T-helper 17 cell (primary cell): ENCODE measurements at regions not wholly inside any gene's neighbourhood (a gene's known extent, or its start where the extent isn't known, plus 50 kb on each side); places are given as distances from the start of the nearest gene placed in this dataset.

Experiments
- ATAC-seq: fragments of 150-1000 bp; cut with Tn5 transposase; 2 replicates; pipeline ENCODE4 v1.10.0; 2021; ENCODE audit warnings: mild to moderate bottlenecking, moderate library complexity
- DNase-seq, 3 donors: peaks; one replicate each; pipeline versions ENCODE4 v3.0.0 to v3.0.0-alpha.2; 2020 to 2021
- H3K9me3 ChIP-seq: one replicate; pipeline ENCODE4 v1.7.0; 2013; ENCODE audit warnings: low read length, mild to moderate bottlenecking; ENCODE audit not compliant: control insufficient read depth, poor library complexity, severe bottlenecking
- H3K27ac Mint-ChIP-seq: one replicate; pipeline ENCODE4 v1.8.0; 2022; ENCODE audit warnings: mild to moderate bottlenecking, moderate library complexity, mixed read lengths
- H3K27me3 Mint-ChIP-seq: one replicate; pipeline ENCODE4 v1.8.0; 2022; ENCODE audit warnings: mixed read lengths
- H3K36me3 Mint-ChIP-seq: one replicate; pipeline ENCODE4 v1.8.0; 2022; ENCODE audit warnings: low read depth, mixed read lengths
- H3K4me1 Mint-ChIP-seq: one replicate; pipeline ENCODE4 v1.8.0; 2022; ENCODE audit warnings: mild to moderate bottlenecking, mixed read lengths
- H3K4me3 Mint-ChIP-seq: one replicate; pipeline ENCODE4 v1.8.0; 2022; ENCODE audit warnings: mild to moderate bottlenecking, moderate library complexity, mixed read lengths

DNA sequence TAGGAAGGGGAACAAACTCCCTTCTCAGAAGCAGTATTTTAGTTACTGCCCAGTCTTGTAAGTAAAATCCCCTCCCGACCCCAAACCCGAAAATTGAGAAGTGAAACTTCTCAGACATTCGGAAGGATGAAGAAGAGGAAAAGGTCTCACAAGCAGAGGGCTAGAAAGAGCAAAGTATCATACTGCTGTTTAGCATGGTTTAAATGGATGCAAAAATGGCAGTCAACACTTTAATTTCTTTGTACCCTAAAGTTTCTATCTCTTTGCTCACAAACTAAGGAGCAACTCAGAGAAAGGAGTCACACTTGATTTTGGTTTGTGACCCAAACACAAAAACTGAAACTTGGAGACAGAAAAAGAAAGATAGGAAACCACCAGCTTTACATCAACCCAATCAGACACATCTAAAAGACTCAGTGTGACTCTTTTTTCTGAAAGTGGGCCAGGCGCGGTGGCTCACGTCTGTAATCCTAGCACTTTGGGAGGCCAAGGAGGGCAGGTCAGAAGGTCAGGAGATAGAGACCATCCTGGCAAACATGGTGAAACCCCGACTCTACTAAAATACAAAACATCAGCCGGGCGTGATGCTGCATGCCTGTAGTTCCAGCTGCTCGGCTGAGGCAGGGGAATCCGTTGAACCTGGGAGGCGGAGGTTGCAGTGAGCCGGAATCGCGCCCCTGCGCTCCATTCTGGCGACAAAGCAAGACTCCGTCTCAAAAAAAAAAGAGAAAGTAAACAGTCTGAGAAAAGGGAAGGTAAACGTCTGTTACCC is 63.2 kb upstream of the ATP11B start:
- Mint-ChIP-seq H3K27me3 (peaks cover 50% of the 10 kb centered on the region), H3K27ac (no peak overlapping the region), H3K4me3 (no peak overlapping the region), H3K36me3 (peaks cover 2% of the 10 kb centered on the region), H3K4me1 (peaks cover 3% of the 10 kb centered on the region)
- no peaks in the 10 kb centered on the region for H3K9me3 ChIP-seq
- no peak for DNase-seq
- no peak for ATAC-seq

GRCh38 chr3:182730675-182731042 is 62.6 kb upstream of the ATP11B start:
- H3K36me3 Mint-ChIP-seq: peaks cover 2% of the 10 kb centered on the region
- peaks cover 3% of the 10 kb centered on the region for H3K4me1 Mint-ChIP-seq

GRCh38 chr3:182731764-182732163 is 61.5 kb upstream of the ATP11B start:
- no peak for ATAC-seq
- H3K36me3 Mint-ChIP-seq: peaks cover 2% of the 10 kb centered on the region
- DNase-seq: no peak
- no peaks in the 10 kb centered on the region for H3K9me3 ChIP-seq
- peaks cover 3% of the 10 kb centered on the region for H3K4me1 Mint-ChIP-seq
- H3K27ac Mint-ChIP-seq: no peak overlapping the region
- no peak overlapping the region for H3K4me3 Mint-ChIP-seq
- peaks cover 43% of the 10 kb centered on the region for H3K27me3 Mint-ChIP-seq

More at GRCh38 chr3:182730675-182731042, 62.6 kb upstream of the ATP11B start:
- ATAC-seq: no peak
- DNase-seq: no peak
- Mint-ChIP-seq H3K4me3 (no peak overlapping the region), H3K27me3 (peaks cover 48% of the 10 kb centered on the region), H3K27ac (no peak overlapping the region)
- H3K9me3 ChIP-seq: no peaks in the 10 kb centered on the region

DNA sequence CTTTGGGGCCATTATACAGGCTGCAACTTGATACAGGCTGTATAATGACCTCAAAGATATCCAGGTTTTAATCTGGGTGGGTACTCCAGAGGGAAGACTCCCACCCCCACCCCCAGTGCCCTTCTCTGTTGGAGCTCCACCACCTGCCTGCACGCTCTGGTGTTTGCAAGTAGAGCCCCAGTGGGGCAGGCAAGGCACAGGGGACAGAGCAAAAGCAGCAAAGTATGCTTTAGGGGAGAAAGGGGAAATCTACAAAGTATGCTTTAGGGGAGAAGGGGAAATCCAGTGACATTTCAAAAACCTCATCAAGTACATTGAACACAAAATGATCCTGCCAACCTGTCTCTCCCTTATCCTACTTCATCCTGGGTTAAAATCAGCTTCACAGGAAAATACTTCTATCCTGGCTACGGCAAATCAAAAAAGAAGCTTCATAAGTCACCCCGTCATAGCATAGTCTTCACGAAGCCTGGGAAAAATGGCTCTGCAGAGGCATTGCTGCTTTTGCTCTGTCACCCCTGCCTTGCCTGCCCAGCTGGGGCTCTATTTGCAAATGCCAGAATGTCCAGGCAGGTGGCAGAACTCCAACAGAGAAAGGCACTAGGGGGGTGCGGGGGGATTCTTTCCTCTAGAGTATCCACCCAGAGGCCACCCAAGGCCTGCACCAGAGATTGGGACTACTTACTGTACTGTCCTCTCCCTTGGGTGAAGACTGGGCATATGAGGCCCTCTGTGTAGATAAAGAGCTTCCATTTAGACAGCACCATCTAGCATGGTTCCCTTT is 60.9 kb upstream of the ATP11B start:
- no peak for ATAC-seq
- Mint-ChIP-seq H3K36me3 (peaks cover 2% of the 10 kb centered on the region), H3K4me1 (peaks cover 3% of the 10 kb centered on the region), H3K27me3 (peaks cover 43% of the 10 kb centered on the region), H3K27ac (no peak overlapping the region), H3K4me3 (no peak overlapping the region)
- DNase-seq: no peak
- H3K9me3 ChIP-seq: no peaks in the 10 kb centered on the region

GRCh38 chr3:182735672-182736071 is 57.6 kb upstream of the ATP11B start:
- H3K4me3 Mint-ChIP-seq: no peak overlapping the region

GRCh38 chr3:182737825-182738224 is 55.5 kb upstream of the ATP11B start:
- Mint-ChIP-seq H3K4me1 (no peaks in the 10 kb centered on the region), H3K36me3 (peaks cover 8% of the 10 kb centered on the region), H3K4me3 (no peak overlapping the region), H3K27me3 (peaks cover 52% of the 10 kb centered on the region), H3K27ac (no peak overlapping the region)
- H3K9me3 ChIP-seq: no peaks in the 10 kb centered on the region
- ATAC-seq (no peak), DNase-seq (no peak)

More at GRCh38 chr3:182735672-182736071, 57.6 kb upstream of the ATP11B start:
- H3K9me3 ChIP-seq: no peaks in the 10 kb centered on the region
- no peak for DNase-seq
- Mint-ChIP-seq H3K4me1 (peaks cover 1% of the 10 kb centered on the region), H3K27me3 (peaks cover 44% of the 10 kb centered on the region), H3K36me3 (peaks cover 5% of the 10 kb centered on the region), H3K27ac (no peak overlapping the region)
- no peak for ATAC-seq

GRCh38 chr3:182738583-182739411 is 54.5 kb upstream of the ATP11B start:
- DNase-seq (no peak), ATAC-seq (no peak)
- no peaks in the 10 kb centered on the region for H3K9me3 ChIP-seq
- Mint-ChIP-seq H3K4me3 (no peak overlapping the region), H3K36me3 (peaks cover 8% of the 10 kb centered on the region), H3K27ac (no peak overlapping the region), H3K27me3 (peaks cover 51% of the 10 kb centered on the region), H3K4me1 (peaks cover 3% of the 10 kb centered on the region)

- ATAC-seq (no peak), DNase-seq (no peak)
- peaks cover 43% of the 10 kb centered on the region for H3K27me3 Mint-ChIP-seq
- H3K27ac Mint-ChIP-seq: no peak overlapping the region
- H3K4me1 Mint-ChIP-seq: peaks cover 3% of the 10 kb centered on the region
- H3K36me3 Mint-ChIP-seq: peaks cover 6% of the 10 kb centered on the region
- no peaks in the 10 kb centered on the region for H3K9me3 ChIP-seq
- no peak overlapping the region for H3K4me3 Mint-ChIP-seq
These were observed 53.7 kb upstream of the ATP11B start for GRCh38 chr3:182739619-182740018.

GRCh38 chr3:182740710-182741109 is 52.6 kb upstream of the ATP11B start:
- no peak overlapping the region for H3K27ac Mint-ChIP-seq
- peaks cover 38% of the 10 kb centered on the region for H3K27me3 Mint-ChIP-seq
- ATAC-seq (no peak), DNase-seq (no peak)
- no peaks in the 10 kb centered on the region for H3K9me3 ChIP-seq
- peaks cover 6% of the 10 kb centered on the region for H3K36me3 Mint-ChIP-seq
- H3K4me1 Mint-ChIP-seq: peaks cover 3% of the 10 kb centered on the region
- H3K4me3 Mint-ChIP-seq: no peak overlapping the region

DNA sequence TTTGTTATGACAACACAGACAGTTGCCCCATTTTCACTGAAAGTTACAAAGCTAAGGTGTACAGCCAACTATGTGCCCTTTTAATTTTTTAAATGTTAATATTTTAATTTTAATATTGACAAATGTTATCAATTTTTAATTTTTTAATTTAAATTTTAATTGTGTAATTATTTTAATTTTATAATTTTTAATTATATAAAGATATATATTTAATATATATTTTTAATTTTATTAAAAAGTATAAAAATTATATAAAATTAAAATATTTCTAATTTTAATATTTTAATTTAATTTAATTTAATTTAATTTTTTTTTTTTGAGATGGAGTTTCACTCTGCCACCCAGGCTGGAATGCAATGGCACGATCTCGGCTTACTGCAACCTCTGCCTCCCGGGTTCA is 52.1 kb upstream of the ATP11B start:
- H3K4me1 Mint-ChIP-seq: peaks cover 3% of the 10 kb centered on the region
- no peak for DNase-seq

More for the DNA sequence above, 52.1 kb upstream of the ATP11B start:
- Mint-ChIP-seq H3K36me3 (peaks cover 6% of the 10 kb centered on the region), H3K27me3 (peaks cover 38% of the 10 kb centered on the region), H3K27ac (no peak overlapping the region), H3K4me3 (no peak overlapping the region)
- H3K9me3 ChIP-seq: no peaks in the 10 kb centered on the region
- ATAC-seq: no peak
